ENCODE measurements at regions not wholly inside any gene's neighbourhood (a gene's known extent, or its start where the extent isn't known, plus 50 kb on each side); places are given as distances from the start of the nearest gene placed in this dataset.

- DNase-seq (ENCODE audit: low read depth, low spot score) = no peak
These were observed 201.2 kb downstream of the SEC23A start for GRCh38 chr14:38901791-38902190.

GRCh38 chr14:38900887-38901286 lies 202.1 kb downstream of the SEC23A start:
- no peak for DNase-seq (ENCODE audit: low read depth, low spot score)

DNA sequence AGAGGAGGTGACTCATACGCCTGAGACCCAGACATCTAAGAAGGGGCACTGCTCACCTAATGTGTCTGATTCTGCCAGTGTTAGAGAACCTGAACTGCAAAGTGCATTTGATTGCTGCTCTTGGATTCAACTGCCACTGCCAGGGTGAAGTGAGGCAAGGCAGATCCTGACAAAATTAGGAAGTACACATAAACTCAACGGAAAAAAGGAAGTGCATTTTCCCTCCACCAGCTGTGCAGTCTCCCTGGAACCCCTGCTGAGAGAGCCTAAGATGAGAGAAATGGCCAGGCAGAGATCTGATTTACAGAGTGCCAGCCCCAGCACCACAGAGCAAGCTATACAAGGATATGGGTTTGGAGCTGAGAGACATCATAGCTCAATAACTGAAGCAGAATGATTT lies 215.3 kb downstream of the SEC23A start:
- DNase-seq (ENCODE audit: low read depth, low spot score) = no peak

DNA sequence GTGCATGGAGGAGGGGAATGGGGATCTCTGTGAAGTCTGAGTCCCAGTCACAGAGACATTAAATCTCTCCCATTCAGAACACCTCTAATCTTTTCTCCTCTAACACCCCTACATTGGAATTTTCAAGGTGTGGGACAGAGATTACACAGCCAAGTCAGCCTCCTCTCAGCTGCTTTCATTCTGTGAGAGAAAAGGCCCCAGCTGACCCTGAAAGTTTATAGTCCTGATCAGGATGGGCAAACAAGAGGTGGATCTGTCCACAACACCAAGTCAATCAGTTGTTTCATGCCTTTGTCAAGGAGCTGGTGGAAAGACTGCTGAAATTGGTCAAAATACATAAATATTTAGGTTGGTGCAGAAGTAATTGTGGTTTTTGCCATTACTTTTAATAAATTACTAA lies 218.9 kb downstream of the SEC23A start:
- no peak for DNase-seq (ENCODE audit: low read depth, low spot score)

GRCh38 chr14:38883127-38883526 lies 219.9 kb downstream of the SEC23A start:
- DNase-seq (ENCODE audit: low read depth, low spot score) = no peak

- DNase-seq (ENCODE audit: low read depth, low spot score) = no peak
These were observed 220.5 kb downstream of the SEC23A start for GRCh38 chr14:38882533-38882932.

DNA sequence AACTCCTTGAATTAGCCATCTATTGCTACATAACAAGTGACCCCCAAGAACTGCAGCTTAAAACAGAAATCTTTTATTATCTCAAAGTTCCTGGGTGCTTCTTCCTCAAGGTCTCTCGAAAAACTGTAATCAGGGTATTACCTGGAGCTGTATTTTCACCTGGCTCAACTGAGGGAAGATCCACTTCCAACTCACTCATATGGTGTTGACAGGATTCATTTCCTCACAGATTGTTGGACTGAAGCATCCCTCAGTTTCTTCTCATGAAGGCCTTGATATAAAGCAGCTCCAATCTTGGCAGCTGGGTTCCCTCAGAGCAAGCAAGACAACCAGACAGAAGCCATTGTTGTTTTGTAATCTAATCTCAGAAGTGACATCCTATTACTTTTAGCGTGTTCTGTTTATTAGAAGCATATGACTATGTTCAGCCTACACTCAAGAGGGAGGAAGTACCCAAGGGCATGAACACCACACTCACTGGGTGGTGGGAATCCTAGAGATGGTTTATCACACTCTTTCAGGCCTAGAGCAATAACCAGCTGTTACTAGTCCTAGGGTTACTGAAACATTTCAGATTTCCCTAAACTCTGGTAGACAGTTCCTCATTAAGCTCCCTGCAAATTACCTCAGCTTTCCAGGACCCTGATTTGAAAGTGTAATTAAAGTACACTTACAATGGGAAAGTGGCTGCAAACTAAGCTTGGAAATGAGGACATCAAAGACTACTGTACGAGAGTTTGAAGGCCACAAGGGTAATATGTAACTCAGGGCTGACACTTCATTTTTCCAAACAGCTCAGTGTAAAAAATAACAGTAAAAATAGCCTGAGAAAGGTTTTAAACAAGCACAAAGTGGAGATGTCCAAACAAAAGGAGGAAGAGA lies 222.2 kb downstream of the SEC23A start:
- DNase-seq (ENCODE audit: low read depth, low spot score) = no peak

GRCh38 chr14:38877744-38878388 lies 225.2 kb downstream of the SEC23A start:
- no peak for DNase-seq (ENCODE audit: low read depth, low spot score)

DNA sequence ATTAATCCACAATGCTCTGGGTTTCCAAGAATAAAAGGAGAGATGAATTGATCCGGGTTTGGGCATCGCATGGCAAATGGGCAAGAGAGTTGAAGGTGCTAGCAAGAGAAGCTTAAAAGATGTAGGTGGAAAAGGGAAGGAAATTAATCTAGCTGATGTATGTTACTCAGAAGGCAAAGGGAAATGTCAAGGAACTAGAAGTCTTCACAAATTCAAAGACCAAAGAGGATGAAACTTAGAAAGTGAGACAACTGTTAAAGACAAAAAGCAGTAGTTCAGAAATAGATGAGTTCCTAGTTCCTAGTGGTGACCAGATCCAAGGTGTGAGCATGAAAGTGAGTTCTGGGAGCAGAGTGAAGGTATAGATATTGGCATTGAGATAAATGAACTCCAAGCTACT lies 228.3 kb downstream of the SEC23A start:
- DNase-seq (ENCODE audit: low read depth, low spot score) = no peak

DNA sequence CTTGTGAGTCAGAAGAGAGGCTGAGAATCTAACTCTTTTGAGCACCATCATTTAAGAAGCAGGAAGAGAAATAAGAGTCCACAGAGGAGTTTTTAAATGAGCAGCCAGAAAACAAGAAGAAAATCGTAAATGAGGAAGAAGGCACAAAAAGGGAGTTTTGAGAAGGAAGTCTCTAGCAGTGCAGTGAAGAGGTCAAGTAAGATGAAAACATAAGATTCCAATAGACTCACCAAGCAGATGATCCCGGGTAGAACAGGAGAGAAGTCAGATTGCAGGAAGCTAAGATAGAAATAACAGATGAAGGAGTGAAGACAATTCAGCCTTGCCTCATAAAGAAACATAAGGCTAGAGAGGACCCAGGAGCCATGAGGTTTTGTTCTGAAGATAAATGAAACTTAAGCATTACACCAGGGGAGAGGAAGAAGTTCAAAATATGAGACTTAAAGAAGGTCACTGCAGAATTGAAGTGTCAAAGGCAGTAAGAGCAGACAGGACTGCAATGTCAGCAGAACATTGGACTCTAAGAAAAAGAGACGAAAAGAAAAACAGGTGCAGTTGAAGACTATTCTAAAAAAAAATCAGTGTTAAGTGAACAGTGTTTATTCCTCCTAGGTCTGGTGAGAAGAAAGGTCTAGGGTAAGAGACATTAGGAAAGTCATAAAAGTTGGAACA lies 229.0 kb downstream of the SEC23A start:
- no peak for DNase-seq (ENCODE audit: low read depth, low spot score)

GRCh38 chr14:38870296-38870836 lies 232.7 kb downstream of the SEC23A start:
- DNase-seq (ENCODE audit: low read depth, low spot score) = no peak

DNA sequence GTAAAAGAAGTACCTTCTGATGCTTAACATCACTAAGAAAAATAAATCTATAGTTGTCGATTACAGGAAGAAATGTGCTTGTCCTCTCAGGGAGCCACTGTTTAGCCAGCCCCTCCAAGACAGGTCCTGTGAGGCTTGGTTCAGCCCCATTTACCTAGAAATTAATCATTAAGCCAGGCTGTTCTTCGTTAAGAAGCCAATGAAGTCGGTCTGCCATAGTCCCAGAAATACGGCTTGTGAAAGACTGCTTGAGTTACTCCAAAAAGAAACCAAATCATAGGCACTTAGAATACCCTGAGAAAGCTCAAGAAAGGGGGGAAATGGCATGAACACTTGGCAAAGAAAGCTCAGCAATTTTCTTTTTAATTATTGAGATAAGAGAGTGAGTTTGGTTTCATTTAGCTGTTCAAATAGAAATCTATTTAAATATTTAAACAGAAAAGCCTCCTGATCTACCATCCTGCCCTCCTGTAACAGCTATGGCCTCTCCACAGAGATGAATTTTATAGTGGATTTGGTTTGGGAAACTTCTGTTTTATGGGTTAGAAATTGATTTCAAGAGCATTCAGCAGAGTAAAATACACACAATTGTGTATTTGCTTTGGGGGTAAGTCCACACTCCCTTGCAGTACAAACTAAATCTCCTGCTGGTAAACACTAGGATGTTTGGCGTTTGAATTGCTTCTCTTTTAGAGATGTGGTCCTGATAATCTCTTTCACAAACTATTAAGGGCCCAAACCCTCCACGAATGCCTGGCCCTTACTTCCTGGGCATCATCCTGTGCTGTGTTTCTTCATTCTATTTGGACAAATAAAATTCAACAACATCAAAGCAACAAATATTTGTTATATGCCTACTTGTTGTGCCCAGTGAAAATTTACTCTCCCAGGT lies 234.4 kb downstream of the SEC23A start:
- no peak for DNase-seq (ENCODE audit: low read depth, low spot score)

DNA sequence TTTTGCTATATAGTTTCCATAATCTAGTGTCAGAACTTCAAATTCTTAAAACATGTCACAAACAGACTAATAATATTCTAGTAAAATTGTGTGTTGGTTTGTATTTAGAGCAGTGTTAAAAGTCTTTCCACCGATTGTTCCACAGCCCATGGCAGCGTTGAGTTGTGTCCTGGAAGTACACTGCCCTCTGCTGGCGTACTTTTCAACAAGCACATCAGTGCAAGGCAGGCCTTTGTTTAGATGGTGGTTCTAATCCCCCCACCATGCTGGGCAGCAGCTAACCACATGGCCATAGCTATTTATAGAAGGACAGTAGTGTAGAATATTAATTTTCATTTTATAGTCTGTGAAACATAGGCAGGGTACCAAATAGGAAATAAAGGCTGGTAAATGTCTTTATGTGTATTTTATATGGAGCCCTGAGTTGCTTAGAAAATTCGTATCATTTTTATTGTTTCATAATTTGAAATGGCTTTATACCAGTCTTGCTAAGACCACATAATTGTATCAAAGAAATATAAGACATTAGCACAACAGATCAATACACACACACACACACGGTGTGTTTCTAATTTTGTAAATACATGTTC lies 235.4 kb downstream of the SEC23A start:
- peak; percentile 59 for DNase-seq (ENCODE audit: low read depth, low spot score)

GRCh38 chr14:38866461-38866860 lies 236.6 kb downstream of the SEC23A start:
- DNase-seq (ENCODE audit: low read depth, low spot score) = no peak

GRCh38 chr14:38862366-38862765 lies 240.7 kb downstream of the SEC23A start:
- no peak for DNase-seq (ENCODE audit: low read depth, low spot score)

GRCh38 chr14:38860530-38860929 lies 242.5 kb downstream of the SEC23A start:
- no peak for DNase-seq (ENCODE audit: low read depth, low spot score)

DNA sequence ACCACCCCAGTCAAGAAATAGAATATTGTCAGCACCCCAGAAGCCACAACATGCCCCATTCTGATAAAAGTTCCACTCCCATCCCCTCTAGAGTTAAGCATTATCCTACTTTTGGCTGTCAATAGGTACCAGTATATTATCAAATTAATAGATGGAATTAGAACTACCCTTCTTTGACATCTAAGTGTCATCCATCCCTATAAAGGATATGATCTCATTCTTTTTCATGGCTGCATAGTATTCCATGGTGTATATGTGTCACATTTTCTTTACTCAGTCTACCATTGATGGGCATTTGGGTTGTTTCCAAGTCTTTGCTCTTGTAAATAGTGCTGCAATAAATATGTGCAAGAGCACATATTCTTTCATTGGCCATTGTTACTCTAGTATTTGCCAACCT lies 246.2 kb downstream of the SEC23A start:
- DNase-seq (ENCODE audit: low read depth, low spot score) = no peak

GRCh38 chr14:38855513-38855912 lies 247.5 kb downstream of the SEC23A start:
- no peak for DNase-seq (ENCODE audit: low read depth, low spot score)

DNA sequence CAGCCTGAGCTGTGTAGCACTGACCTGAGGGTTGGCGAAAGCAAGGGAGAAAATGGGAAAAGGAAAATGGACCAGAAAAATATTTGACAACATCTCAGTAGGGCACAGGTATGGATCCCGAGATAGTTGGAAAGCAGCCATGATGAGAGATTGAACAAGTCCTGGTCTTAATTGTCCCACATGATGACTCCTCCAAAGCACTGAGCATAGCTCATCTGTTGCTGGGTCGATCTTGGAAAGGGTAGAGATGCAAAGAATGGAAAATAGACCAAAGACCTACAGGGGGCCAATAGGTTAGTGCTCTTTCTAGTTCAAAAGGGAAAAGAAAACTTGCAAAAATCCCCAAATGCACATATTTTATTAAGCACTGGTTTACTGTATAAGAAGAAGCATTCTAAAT lies 251.9 kb downstream of the SEC23A start:
- DNase-seq (ENCODE audit: low read depth, low spot score) = no peak

GRCh38 chr14:38850664-38851063 lies 252.4 kb downstream of the SEC23A start:
- no peak for DNase-seq (ENCODE audit: low read depth, low spot score)
